Natural killer cell treated with Interleukin-12 subunit alpha and Interleukin-12 subunit beta and Interleukin-15 and Interleukin-18, amount 100 ng/mL, for 72 hours (primary cell): ENCODE measurements at regions not wholly inside any gene's neighbourhood (a gene's known extent, or its start where the extent isn't known, plus 50 kb on each side); places are given as distances from the start of the nearest gene placed in this dataset.

ENCODE experiments used
- ATAC-seq, 2 donors: fragments of 150-1000 bp; cut with Tn5 transposase in 1 of 2; sonication (Bioruptor Pico), chemical (Tn5 transposase) in 1 of 2; 2 replicates each; pipeline ENCODE4 v1.10.0; 2021
- DNase-seq: peaks from one replicate; pipeline ENCODE4 v3.0.0; 2022; ENCODE audit warnings: low spot score
- H3K27ac Mint-ChIP-seq, 2 donors: 1 replicate in 1 of 2; 2 replicates in 1 of 2; pipeline ENCODE4 v1.8.0; 2022; ENCODE audit warnings: mixed read lengths in 2 of 2, mild to moderate bottlenecking in 1 of 2, moderate library complexity in 1 of 2
- H3K27me3 Mint-ChIP-seq, 2 donors: 1 replicate in 1 of 2; 2 replicates in 1 of 2; pipeline ENCODE4 v1.8.0; 2022; ENCODE audit warnings: mixed read lengths in 2 of 2
- H3K36me3 Mint-ChIP-seq: one replicate; pipeline ENCODE4 v1.8.0; 2022; ENCODE audit warnings: mixed read lengths
- H3K4me1 Mint-ChIP-seq, 2 donors: 1 replicate in 1 of 2; 2 replicates in 1 of 2; pipeline ENCODE4 v1.8.0; 2022; ENCODE audit warnings: low read depth in 2 of 2, mixed read lengths in 2 of 2, mild to moderate bottlenecking in 1 of 2
- H3K4me3 Mint-ChIP-seq: one replicate; pipeline ENCODE4 v1.8.0; 2022; ENCODE audit warnings: mixed read lengths
- H3K9me3 Mint-ChIP-seq: 2 replicates; pipeline ENCODE4 v1.8.0; 2022; ENCODE audit warnings: mixed read lengths

DNA sequence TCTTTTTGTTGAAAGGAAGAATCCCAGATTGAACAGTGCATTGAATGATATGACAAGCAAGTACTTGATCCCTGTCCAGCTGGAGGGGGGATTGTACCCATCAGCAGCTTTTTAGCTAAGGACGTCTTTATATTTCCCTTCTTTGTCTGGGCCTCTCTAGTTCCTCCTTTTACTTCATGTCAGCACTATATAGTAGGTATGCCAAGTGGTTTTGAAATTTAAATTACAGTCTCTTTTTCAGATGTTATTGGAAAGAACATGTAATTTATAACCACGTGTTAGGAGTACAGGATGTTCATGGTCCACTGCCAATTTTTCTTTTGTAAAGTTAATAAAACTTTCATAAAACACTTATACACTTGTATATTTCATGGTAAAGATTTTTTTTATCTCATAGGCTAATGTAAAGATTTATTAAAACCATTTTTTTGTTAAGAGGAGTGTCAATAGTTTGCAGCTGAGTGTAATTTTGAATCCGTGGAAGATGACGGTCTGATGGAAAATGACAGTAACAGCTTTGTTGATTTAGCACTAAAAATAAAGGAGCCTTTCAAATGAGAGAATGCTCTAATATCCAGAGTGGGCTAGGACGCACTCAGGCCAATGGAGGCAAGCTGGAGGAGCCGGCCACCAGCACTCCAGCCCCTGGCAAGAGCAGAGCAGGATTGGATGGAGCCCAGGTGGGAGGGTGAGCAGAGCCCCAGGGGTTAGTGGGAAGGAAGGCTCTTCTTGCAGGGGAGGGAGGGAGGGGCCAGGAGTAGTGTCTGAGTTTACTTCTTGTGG is 488.3 kb downstream of the INSC start:
- H3K4me1 Mint-ChIP-seq: no peaks in the 10 kb centered on the region
- peaks cover 7% of the 10 kb centered on the region for H3K9me3 Mint-ChIP-seq
- ATAC-seq (no peak), DNase-seq (no peak)
- no peak overlapping the region for H3K4me3 Mint-ChIP-seq
- H3K27ac Mint-ChIP-seq: no peak overlapping the region
- no peaks in the 10 kb centered on the region for H3K27me3 Mint-ChIP-seq
- no peaks in the 10 kb centered on the region for H3K36me3 Mint-ChIP-seq

DNA sequence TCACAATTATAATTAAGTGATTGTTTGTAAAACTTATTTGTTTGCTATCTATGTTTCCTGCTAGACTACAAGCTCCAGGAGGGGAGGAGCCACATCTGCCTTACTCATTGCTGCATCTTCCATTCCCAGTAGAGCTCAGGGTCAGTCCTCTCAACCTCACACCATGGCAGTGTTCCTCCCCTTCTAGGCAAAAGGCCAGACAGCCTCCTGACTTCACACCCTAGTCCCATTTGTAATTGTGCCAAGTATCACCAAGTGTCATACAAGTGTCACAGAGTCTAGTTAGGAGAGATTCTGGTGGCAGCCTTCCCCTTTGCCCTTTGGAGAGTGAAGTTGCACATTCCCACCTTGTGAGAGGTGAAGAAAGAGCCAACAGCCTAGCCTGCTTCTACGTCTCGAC is 490.4 kb downstream of the INSC start:
- DNase-seq (no peak), ATAC-seq (no peak)
- H3K4me1 Mint-ChIP-seq: no peaks in the 10 kb centered on the region
- H3K9me3 Mint-ChIP-seq: peaks cover 3% of the 10 kb centered on the region
- no peak overlapping the region for H3K27ac Mint-ChIP-seq
- H3K36me3 Mint-ChIP-seq: no peaks in the 10 kb centered on the region
- no peak overlapping the region for H3K4me3 Mint-ChIP-seq
- no peaks in the 10 kb centered on the region for H3K27me3 Mint-ChIP-seq

DNA sequence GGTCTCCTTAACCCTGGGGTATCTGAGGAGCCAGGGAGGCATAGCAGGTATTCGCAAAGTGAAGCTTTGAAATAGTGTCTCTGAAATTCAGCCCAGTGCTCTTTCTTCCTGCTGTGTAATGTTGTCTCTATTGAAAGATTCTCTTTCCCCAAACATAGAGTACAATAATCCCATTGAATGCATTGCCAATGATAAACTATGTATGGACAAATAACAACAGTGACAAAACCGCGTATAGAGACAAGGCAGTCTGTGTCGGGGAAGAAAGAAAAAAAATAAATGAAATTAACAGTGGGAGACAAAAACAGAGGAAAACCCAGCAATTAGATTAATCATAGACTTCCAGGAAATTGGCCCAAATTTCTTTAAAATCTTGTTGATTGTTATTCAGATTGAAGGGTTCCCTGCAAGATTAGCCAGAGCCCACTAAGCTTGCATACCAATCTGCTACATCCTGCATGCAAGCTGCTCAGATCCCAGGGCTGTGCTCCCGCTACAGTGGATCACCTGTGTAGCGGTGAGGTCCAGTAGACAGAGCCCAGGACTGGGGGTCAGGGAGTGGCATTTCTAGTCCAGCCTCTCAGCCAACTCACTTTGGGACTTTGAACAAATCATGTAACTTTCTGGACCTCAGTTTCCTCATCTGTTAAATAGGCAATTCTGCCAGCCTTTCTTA is 492.8 kb downstream of the INSC start:
- H3K36me3 Mint-ChIP-seq: no peaks in the 10 kb centered on the region
- peaks cover 3% of the 10 kb centered on the region for H3K9me3 Mint-ChIP-seq
- ATAC-seq (no peak), DNase-seq (no peak)
- H3K27ac Mint-ChIP-seq: no peak overlapping the region
- no peaks in the 10 kb centered on the region for H3K27me3 Mint-ChIP-seq
- H3K4me1 Mint-ChIP-seq: no peaks in the 10 kb centered on the region
- H3K4me3 Mint-ChIP-seq: no peak overlapping the region

DNA sequence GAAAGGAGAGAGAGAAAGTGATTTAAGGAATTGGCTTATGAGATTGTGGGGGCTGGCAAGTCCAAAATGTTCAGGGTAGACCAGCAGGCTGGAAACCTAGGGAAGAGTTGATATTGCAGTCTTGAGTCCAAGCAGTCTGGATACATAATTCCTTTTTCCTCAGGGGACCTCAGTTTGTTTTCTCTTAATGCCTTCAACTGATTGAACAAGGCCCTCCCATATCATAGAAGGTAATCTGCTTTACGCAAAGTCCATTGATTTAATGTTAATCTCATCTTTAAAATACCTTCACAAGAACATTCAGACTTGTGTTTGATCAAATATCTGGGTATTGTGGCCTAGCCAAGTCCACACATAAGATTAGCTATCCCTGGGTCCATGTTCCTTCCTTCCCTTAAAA is 494.7 kb downstream of the INSC start:
- H3K9me3 Mint-ChIP-seq: peaks cover 6% of the 10 kb centered on the region
- ATAC-seq: no peak
- no peaks in the 10 kb centered on the region for H3K36me3 Mint-ChIP-seq
- no peak overlapping the region for H3K4me3 Mint-ChIP-seq
- DNase-seq: no peak
- no peak overlapping the region for H3K27ac Mint-ChIP-seq
- peaks cover 0 to 2% of the 10 kb centered on the region in 2 donors for H3K27me3 Mint-ChIP-seq
- no peaks in the 10 kb centered on the region for H3K4me1 Mint-ChIP-seq

DNA sequence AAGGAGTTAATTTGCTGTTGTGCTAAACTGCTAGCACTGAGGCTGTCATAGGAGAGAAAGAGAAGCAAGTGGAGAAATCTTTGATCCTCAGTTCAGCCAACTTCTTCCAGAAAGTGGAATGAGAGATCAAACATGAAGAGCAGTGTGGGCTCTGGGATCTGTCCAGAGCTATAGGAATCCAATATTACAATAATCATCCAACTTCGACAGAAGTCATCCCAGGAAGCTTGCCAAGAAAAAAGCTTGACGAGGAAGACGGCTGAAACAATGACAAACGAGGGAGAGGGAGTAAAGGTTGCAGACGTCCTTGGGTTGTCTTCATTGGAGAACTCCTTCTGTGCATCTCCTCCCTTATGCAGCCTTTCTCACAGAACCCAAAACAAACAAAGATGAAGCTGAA is 496.2 kb downstream of the INSC start:
- H3K27me3 Mint-ChIP-seq: peaks cover 0 to 2% of the 10 kb centered on the region in 2 donors
- ATAC-seq (no peak), DNase-seq (no peak)
- H3K9me3 Mint-ChIP-seq: peaks cover 6% of the 10 kb centered on the region
- H3K36me3 Mint-ChIP-seq: no peaks in the 10 kb centered on the region
- no peak overlapping the region for H3K4me3 Mint-ChIP-seq
- no peaks in the 10 kb centered on the region for H3K4me1 Mint-ChIP-seq
- H3K27ac Mint-ChIP-seq: no peak overlapping the region

DNA sequence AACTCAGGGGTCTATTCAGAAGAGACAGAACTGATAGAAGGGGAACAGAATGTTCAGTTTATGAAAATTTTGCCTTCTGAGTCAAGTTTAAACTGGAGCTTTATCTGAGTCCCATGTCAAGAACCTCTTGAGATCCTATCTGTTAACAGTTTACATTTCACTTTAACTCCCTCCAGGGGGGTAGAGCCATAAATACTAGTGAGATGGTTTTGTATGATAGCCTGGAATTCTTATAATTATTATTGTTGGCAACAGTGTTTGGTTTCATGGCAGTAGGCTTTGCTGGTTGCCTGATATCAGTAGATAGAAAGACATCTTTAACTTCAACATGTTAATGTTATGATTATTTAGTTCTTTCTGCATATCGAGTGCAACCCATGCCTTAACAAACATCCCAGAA is 498.5 kb downstream of the INSC start:
- Mint-ChIP-seq H3K4me3 (no peak overlapping the region), H3K9me3 (peaks cover 3% of the 10 kb centered on the region), H3K4me1 (no peaks in the 10 kb centered on the region), H3K27ac (no peak overlapping the region), H3K36me3 (no peaks in the 10 kb centered on the region), H3K27me3 (peaks cover 0 to 2% of the 10 kb centered on the region in 2 donors)
- ATAC-seq (no peak), DNase-seq (no peak)

DNA sequence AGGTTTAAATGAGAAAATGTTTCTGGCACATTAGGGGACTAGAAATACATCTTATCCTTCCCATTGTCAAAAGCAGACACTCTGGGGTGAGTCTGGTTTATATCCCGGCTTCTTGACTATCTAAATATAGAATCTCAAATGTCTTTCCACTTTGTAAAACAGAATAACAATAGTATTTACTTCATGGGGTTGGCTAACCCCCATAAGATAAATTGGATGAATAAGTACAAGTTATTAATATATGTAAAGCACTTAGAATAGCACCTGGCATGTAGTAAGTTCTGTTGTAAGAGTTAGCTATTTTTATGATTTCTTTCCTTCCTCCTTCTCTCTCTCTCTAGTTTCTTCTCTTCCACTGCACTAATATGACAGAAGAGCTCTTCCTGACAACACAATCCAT is 499.1 kb downstream of the INSC start:
- ATAC-seq (no peak), DNase-seq (no peak)
- H3K27me3 Mint-ChIP-seq: peaks cover 0 to 4% of the 10 kb centered on the region in 2 donors
- H3K27ac Mint-ChIP-seq: no peak overlapping the region
- H3K4me3 Mint-ChIP-seq: no peak overlapping the region
- H3K36me3 Mint-ChIP-seq: no peaks in the 10 kb centered on the region
- H3K9me3 Mint-ChIP-seq: peaks cover 3% of the 10 kb centered on the region
- H3K4me1 Mint-ChIP-seq: no peaks in the 10 kb centered on the region

DNA sequence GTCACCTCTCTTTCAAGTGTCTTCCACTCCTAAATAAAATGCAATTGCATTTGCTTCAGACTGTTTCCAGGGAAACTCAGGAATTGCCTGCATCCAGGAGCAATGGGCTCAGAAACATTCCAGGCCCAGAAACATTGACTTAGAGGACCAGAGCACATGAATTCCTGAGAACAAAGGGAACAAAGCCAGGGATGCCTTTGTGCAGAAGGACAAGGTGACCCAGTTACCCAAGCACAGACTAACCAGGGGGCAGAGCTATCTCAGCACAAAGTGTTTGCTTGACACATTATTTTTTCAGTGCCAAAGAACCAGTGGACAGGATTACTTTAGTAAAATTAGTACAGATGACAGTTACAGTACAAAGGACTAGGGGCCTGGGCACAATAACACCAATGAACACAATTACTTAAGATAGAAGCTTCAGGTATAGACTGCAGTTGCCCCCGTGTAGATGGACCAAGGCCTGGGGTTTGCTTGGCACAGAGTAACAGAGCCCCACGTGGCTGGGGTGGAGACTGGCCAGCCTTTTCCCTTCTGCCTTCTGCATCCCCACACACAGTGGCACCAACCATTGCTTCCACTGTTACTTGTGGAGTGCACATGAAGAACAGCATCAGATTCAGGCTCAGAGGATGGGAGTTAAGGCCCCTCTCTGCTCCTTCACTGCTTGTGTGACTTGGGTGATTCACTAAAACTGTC is 500.8 kb downstream of the INSC start:
- DNase-seq: no peak
- no peak overlapping the region for H3K4me3 Mint-ChIP-seq
- H3K9me3 Mint-ChIP-seq: peaks cover 3% of the 10 kb centered on the region
- peaks cover 0 to 4% of the 10 kb centered on the region in 2 donors for H3K27me3 Mint-ChIP-seq
- no peaks in the 10 kb centered on the region for H3K36me3 Mint-ChIP-seq
- no peaks in the 10 kb centered on the region for H3K4me1 Mint-ChIP-seq
- ATAC-seq: no peak
- H3K27ac Mint-ChIP-seq: no peak overlapping the region

DNA sequence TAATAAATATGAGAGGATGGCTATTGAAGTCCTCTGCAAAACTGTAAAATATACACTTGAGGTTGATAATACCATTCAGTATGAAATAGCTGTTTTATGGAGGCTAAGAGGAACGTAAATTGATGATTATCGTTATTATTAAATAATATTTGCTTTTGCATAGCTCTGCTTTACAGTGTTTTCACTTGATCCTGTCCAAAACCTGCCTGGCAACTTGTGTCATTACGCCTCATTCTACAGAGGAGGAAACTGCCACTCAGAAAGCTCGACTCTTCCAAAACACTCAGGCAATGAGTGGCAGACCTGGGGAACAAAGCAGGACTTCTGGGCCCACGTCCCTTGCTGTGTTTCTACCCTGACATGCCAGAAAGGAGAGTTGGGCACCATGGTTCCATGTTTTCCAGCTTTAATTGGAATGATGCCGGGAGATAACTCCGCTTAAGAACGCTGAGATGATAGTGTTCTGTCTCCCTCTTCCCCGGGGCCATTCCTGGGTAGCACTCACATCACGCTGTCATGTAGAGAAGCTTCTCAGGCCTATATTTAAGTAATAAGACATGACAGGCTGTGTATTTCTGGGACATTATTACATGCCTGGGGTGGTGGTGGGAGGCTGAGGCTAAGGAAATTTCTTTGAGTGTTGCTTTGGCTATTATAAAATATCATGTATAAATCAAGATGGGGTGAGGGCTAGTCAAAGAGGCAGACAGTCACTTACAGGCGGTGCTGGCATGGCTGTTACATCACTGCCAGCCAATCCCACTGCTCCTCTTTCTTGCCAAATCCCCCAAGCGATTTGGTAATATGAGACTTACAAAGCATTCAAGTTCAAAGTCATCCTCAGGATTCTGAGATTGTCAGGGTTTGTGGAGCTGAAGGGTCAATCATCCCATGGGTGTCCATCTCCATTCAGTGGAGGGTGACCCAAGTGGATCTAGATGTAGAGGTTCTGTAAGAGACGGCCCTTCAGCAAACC is 501.7 kb downstream of the INSC start:
- Mint-ChIP-seq H3K4me3 (no peak overlapping the region), H3K36me3 (no peaks in the 10 kb centered on the region), H3K9me3 (peaks cover 3% of the 10 kb centered on the region), H3K4me1 (no peaks in the 10 kb centered on the region), H3K27me3 (peaks cover 0 to 4% of the 10 kb centered on the region in 2 donors), H3K27ac (no peak overlapping the region)
- ATAC-seq (no peak), DNase-seq (no peak)

DNA sequence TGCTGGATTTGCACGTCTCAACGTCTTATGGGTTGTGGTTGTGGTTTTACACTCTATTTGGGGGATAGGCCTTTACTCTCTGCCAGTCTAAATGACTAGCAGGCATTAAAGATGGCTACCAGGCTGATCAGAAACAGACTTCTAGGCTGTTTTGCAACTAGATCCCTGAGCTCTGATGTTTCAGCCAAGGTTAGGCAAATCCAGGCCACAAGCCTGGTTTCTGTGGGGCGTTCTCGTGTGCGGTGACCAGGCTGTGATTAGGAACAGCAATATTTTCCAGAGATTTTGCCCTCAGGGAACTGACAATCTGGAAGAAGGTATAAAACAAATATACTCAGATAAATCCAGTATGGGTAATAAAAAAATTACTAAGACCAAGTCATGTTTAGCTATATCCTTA is 502.4 kb downstream of the INSC start:
- Mint-ChIP-seq H3K36me3 (no peaks in the 10 kb centered on the region), H3K27ac (no peak overlapping the region), H3K9me3 (peaks cover 3% of the 10 kb centered on the region), H3K4me3 (no peak overlapping the region), H3K27me3 (peaks cover 0 to 7% of the 10 kb centered on the region in 2 donors), H3K4me1 (no peaks in the 10 kb centered on the region)
- no peak for ATAC-seq
- DNase-seq: no peak

DNA sequence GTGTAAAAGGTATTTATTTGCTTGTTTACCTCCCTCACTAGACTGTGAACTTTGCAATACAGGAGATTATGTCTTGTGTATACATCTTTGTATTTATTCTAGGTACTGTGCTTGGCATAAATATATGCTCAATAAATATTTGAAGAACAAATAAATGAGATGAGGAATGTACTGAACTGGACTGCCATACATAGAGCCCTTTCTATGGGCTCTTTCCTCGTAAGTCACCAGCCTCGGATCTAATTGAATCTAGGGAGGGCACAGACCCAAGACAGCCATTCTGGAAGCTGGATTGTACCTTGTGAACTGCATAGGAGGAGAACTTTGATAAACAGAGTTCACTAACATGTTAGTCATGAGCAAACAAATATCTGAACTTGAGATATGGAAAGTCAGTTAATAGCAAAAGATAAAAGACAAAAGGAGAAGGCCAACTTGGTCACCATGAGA is 503.9 kb downstream of the INSC start:
- peaks cover 3% of the 10 kb centered on the region for H3K9me3 Mint-ChIP-seq
- ATAC-seq (no peak), DNase-seq (no peak)
- no peak overlapping the region for H3K27ac Mint-ChIP-seq
- no peak overlapping the region for H3K4me3 Mint-ChIP-seq
- no peaks in the 10 kb centered on the region for H3K4me1 Mint-ChIP-seq
- H3K36me3 Mint-ChIP-seq: no peaks in the 10 kb centered on the region
- H3K27me3 Mint-ChIP-seq: peaks cover 0 to 7% of the 10 kb centered on the region in 2 donors

DNA sequence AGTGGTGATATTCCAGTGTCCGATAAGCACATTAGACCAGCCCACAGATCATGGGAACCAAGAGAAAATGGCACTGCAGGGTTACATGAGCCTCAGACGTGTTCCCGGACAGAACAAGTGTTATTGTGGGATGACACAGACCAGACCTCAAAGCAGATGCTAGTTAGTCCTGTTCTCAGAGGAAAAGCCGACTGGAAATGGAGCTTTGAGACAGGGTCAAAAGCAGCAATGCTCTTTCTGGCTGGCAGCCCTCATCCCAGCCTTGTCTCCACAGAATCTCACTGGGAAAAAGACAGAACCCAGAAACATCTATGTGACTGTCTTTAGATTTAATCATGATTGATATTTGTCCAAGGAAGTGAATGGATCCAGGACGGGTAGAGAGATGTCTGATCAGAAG is 506.8 kb downstream of the INSC start:
- no peak for DNase-seq
- H3K36me3 Mint-ChIP-seq: no peaks in the 10 kb centered on the region
- H3K4me3 Mint-ChIP-seq: no peak overlapping the region
- no peaks in the 10 kb centered on the region for H3K9me3 Mint-ChIP-seq
- peaks cover 1 to 6% of the 10 kb centered on the region in 2 donors for H3K27me3 Mint-ChIP-seq
- H3K4me1 Mint-ChIP-seq: no peaks in the 10 kb centered on the region
- no peak overlapping the region for H3K27ac Mint-ChIP-seq
- no peak for ATAC-seq

DNA sequence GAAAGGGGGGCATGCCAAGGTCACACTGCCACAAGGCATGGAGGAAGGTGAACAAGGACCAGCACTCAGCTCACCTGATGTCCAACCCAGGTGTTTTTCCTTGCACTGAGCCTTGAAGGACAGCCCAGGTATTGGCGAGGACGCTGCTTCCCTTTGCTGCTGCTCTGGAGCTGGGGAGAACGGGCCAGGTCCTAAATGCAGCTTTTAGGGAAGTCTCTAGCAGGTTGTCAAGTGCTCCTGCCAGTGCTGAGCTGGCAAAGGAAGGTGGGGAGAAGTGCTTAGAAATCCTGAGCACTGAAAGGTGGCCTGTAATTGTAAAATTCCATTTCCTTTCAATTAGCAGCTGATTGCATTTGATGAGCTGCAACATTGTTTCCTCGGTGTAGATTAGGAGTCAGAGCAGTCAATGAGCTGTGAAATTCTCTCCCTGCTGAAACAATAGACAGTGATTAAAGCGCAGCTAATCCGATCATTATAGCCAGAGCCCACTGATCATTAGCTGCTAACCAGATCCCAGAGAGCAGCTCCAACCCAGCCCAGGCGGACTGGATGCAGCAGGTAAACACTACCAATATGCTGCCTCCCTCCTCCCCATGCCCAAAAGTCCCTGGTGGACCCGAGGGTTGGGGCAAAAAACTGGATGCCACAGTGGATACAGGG is 507.6 kb downstream of the INSC start:
- H3K4me3 Mint-ChIP-seq: no peak overlapping the region
- H3K27me3 Mint-ChIP-seq: peaks cover 6 to 9% of the 10 kb centered on the region in 2 donors
- no peaks in the 10 kb centered on the region for H3K4me1 Mint-ChIP-seq
- no peak overlapping the region for H3K27ac Mint-ChIP-seq
- no peaks in the 10 kb centered on the region for H3K9me3 Mint-ChIP-seq
- no peaks in the 10 kb centered on the region for H3K36me3 Mint-ChIP-seq
- ATAC-seq: no peak
- DNase-seq: no peak
